ENCODE measurements at regions not wholly inside any gene's neighbourhood (a gene's known extent, or its start where the extent isn't known, plus 50 kb on each side); places are given as distances from the start of the nearest gene placed in this dataset.
"Not testable (repeated sequence)": the region's sequence is repeated elsewhere in the genome, so short reads cannot be mapped to it uniquely, and the experiment has no call there.

DNA sequence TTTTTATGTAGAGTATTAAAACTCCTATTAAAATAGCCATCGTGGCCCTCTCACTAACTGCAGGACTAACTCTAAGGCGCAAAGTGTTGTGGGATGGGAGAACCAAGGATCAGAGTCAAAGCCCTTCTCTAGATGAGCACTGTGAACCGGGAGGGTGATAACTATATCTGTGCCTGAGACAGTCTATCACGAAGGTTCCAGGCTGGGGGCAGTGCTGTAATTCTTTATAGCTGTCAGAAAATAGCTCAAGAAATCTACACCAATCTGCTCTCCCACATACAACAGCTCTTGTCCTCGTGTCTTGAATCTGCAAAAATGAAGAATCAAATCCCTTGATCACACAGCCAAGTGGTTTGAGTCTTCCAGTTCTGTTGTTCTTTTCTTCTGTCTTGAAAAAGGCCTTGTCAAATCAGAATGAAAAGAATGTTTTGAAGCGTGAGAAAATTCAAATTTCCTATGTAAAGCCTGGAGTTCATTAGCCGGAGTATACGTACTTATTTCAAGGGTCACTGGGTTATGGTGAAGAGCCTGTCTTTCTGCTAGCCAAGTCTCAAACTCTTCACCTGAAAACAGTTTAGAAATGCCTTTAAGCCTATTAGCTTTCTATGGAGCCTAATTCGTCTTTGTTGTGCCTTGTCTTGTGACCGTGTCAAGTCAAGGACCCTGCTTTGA lies 185.3 kb upstream of the NECTIN3 start:
- DNase-seq (ENCODE audit: low read depth in 3 of 3), result no peak

DNA sequence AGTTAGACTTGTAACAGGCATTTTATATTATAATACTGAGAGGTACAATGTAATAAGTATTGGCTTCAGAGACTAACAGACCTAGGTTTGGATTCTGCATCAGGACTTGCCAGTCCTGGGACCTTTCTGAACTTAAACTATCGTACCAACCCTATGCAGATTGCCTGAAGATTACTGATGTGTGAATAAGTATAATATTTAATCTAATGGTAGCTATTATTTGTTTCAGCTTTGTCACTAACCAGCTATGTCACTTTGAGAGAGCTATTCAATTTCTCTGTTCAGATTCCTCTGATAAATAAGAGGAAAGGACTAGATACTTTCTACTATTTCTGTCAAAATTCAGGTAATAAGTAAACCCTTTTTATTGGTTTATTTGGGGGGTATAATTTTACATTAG lies 184.4 kb upstream of the NECTIN3 start:
- DNase-seq (ENCODE audit: low read depth in 3 of 3), result no peak

DNA sequence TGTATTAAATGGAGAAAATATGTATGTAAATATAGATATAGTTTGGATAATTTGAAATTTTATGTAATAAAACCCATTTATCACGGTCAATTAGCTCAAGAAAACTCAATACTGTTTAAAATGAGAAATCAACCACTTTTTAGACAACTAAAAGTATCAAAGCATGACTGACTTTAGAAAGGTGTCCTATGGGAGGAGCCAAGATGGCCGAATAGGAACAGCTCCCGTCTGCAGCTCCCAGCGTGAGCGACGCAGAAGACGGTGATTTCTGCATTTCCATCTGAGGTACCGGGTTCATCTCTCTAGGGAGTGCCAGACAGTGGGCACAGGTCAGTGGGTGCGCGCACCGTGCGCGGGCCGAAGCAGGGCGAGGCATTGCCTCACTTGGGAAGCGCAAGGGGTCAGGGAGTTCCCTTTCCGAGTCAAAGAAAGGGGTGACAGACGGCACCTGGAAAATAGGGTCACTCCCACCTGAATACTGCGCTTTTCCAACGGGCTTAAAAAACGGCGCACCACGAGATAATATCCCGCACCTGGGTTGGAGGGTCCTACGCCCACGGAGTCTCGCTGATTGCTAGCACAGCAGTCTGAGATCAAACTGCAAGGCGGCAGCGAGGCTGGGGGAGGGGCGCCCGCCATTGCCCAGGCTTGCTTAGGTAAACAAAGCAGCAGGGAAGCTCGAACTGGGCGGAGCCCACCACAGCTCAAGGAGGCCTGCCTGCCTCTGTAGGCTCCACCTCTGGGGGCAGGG lies 182.8 kb upstream of the NECTIN3 start:
- not testable (repeated sequence) for DNase-seq (ENCODE audit: low read depth in 3 of 3)

DNA sequence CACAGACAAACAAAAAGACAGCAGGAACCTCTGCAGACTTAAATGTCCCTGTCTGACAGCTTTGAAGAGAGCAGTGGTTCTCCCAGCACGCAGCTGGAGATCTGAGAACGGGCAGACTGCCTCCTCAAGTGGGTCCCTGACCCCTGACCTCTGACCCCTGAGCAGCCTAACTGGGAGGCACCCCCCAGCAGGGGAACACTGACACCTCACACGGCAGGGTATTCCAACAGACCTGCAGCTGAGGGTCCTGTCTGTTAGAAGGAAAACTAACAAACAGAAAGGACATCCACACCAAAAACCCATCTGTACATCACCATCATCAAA lies 182.3 kb upstream of the NECTIN3 start:
- DNase-seq (ENCODE audit: low read depth in 3 of 3), result not testable (repeated sequence)

DNA sequence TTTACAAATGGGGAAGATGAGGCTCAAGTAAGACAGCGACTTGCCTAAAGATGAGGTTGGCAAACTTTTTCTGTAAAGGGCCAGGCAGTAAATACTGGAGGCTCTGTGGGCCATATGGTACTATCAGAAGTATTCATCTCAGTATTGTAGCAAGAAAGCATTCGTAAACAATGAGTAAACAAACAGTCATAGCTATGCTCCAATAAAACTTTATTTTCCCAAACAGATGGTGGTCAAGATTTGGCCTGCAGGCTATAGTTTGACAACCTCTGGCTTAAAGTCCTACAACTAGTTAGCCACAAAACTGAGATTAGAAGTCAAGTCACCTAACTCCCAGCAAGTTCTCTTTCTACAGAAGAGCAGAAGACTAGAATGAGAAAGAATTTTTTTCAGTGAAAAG lies 177.0 kb upstream of the NECTIN3 start:
- DNase-seq (ENCODE audit: low read depth in 3 of 3), result no peak

DNA sequence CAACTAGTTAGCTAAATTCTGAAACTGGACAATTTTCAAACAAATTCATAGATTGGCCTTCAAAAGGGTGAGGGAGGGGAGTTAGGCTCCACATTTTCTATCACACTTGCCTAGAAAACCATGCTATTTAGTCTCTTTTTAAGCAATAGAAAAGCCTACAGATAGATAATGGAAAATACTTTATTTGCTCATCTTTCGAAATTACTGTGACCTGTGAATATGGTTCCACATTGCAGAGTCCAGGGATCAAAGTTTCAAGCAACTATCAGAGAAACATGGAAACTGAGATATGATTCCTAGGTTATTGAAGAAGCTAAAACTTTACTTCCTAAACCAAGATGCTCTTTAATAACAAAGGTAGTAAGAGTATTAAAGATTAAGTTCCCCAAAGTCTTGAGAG lies 176.6 kb upstream of the NECTIN3 start:
- no peak for DNase-seq (ENCODE audit: low read depth in 3 of 3)

DNA sequence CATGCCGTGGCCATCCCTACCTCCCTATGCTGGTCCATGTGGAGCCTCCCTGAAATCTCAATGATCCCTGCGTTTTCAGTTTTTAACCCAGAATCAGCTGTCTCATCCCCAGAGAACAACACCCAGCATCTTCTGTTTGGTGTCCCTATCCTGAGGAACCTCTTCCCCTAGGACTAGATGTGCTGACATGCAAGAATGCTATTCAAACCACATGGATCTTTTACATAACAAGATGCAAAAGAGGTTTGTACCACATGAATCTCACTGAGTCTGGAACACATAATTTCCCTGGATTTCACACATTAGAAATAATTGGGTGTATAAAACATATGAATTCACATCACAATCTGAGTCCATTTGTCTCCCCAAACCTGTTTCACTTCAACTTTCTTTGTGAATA lies 174.6 kb upstream of the NECTIN3 start:
- DNase-seq (ENCODE audit: low read depth in 3 of 3), result no peak

DNA sequence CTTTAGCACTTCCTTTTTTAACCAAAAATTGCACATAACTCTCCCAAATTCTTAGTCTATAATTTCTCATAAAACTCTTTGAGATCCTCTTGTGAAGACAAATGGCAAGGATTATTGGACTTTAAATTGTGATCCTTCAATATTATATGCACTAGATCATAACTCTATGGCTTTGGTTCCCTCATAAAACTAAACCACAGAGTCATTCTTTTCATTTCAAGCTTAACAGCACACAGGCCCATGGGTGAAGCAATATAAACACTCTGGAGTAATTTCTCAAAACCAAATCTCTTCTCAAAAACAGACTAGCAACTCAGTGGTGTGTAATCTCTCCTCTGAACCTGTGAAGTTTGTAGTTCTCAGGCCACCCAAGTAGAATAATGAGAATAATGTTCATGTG lies 171.0 kb upstream of the NECTIN3 start:
- DNase-seq (ENCODE audit: low read depth in 3 of 3), result no peak

DNA sequence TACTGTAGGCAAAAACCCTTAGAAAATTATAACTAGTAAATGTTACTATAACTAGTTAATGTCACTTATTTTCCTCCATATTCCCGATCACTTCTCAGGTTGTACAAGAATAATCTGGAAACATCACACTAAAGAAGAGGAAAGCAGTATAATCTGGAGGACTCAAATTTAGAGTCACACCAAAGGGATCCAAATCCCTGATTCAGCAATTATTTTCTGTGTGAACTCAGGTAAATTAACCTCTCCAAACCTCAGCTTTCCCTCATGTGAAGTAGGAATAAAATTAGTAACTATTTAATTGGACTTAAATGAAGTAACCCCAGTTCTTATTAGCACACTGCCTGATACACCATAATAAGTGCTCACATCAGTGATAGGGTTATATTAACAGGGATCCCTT lies 170.1 kb upstream of the NECTIN3 start:
- DNase-seq (ENCODE audit: low read depth in 3 of 3), result no peak

DNA sequence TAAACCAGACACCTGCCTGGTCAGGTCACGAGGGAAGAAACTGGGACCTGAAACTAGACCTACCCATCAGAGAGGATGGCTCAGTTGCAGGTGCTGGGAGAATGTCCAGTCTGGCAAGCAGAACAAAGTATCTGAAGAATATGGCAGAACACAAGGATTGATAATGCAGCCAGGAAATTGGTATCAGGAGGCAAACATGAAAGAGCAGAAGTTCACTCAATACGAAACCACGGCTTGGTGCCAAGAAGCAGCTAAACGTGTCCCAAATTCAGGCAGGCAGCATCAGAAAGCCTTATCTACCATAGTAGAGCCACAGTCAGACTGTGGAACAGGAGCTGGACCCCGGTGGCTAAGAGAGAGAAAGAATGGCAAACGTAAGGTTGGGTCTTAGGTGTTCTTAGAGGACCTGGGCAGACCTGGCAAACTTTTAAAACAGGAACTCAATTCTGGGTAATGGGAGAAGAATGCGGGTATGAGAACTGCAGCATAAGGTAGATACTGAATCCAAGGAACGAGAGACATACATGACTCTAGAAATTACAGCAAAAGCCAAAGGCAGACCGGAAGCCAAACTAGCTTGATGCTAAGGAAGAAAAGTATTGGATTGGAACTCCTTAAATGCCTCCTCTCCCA lies 169.0 kb upstream of the NECTIN3 start:
- DNase-seq (ENCODE audit: low read depth in 3 of 3), result no peak

DNA sequence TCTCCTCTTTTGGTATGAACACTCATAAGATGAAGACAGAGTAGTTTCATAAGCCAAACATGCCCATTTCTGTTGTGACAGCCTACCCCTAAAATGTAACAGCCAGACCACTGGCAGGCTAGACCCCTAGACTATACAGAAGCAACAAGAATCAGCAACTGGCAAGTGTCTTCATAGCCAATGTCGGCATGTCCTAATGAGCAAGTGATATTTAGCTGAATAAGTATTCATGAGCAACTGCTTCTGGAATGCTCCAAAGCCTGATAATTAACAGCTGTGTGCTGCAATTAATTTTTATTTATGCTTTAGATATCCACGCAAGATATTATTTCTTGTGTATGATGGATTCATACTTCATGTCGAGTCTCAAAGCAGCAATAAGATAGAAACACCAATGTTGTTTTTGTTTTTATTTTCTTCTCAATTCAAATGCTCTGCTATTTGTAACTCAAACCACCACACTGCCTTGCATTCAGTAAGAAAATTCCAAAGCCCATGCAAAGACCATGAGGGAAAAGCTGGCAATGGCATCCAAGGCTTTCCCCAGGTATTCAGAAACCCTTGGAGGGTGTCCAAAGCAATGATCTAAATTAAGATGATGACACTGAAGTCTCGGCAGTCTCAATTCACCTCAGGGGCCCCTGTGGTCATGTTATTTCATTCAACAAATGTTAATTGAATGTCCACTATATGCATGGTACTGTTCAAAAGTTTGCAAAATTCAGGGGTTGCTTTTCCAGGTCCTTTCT lies 167.7 kb upstream of the NECTIN3 start:
- DNase-seq (ENCODE audit: low read depth in 3 of 3), result no peak

DNA sequence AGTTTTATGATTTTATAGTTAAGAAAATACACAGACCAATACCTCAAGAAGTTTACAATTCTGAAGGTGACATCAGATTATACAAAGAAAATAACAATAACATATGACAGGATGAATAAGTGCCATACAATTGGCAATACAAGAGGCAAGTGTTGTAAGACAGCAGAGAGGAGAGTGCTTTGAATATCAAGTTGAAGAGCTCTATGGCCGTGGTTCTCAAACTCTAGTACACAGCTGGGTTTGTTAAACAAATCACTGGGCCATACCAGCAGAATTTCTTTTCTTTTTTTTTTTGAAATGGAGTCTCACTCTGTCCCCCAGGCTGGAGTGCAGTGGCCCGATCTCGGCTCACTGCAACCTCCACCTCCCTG lies 167.1 kb upstream of the NECTIN3 start:
- no peak for DNase-seq (ENCODE audit: low read depth in 3 of 3)

DNA sequence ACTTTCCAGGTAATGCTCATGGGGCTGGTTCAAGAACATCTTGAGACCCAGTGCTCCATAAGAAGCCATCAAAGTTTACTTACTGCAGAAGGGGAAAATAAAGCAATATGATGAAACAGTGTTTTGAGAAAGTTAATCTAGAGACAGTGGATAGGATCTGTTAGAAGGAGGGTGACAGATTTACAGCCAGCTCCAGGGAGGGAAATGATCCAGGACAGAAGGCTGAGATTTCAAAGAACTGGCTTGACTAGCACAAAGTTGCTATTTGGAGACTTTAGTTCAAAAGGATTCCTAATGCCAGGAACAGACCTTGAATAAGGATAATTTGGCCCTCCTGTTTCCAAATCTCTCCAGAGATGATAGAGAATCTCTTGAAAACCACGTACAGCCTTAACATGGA lies 166.5 kb upstream of the NECTIN3 start:
- DNase-seq (ENCODE audit: low read depth in 3 of 3), result no peak

DNA sequence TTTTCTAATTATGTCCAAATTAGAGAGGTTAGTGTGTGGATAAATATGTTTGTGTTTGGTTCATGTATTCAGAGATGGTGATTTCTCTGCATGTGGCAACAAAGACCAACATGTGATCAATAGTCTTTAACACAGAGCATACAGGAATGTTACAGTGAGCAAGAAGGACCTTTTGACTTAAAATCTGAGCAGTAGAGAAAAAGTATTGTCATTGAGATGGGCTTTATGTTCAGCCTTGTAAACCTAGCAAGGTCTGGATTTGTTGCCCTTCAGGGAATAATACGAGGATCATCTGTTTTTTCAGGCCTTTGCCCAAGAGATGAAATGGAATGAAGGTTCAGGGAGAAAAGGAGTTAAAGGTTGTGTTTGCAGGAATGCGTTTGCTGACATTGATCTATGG lies 161.8 kb upstream of the NECTIN3 start:
- DNase-seq (ENCODE audit: low read depth in 3 of 3), result no peak

DNA sequence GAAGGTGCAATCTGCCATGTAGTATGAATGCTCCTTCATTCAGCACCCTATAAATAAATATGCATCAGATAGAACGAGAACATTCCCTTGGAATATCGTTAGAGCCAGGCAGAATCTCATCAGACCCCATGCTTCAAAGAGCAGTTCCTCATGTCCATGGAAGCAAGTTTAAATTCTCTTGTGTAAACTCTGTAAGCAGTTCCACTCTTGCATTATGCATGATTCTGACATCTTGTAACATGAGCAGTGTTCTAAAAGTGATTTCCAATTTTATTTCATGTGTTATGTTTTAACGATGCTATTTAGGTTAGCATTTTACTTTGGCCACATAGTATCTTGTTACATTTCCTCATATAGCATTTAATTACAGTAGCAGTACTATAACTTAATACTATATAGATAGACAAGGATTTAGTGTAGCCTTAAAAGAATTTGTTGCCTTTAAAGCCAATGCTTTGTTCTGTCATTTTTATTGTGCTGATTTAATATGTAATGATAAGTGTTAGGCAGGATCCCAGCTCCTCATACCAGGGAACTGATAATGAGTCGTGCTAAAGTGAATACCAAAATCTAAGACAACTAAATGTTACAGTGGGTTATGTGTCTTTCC lies 161.2 kb upstream of the NECTIN3 start:
- DNase-seq (ENCODE audit: low read depth in 3 of 3), result no peak

DNA sequence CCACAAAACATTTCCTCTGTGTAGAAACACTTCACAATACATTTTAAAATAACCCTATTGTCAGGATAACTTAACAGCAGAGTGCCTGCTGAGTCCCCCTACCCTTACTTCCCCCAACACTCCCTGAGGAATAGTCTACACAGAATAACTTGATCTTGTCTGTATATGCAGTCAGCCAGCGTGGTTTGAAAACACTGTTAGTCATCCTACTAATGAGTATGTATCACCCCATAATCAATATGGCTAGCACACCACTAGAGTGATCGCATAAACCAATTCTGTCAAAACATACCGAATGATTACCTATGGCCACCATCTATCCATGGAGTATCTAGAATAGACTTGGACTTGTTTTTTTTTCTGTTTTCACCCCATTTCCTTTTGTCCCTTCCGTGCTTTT lies 152.7 kb upstream of the NECTIN3 start:
- DNase-seq (ENCODE audit: low read depth in 3 of 3), result no peak

DNA sequence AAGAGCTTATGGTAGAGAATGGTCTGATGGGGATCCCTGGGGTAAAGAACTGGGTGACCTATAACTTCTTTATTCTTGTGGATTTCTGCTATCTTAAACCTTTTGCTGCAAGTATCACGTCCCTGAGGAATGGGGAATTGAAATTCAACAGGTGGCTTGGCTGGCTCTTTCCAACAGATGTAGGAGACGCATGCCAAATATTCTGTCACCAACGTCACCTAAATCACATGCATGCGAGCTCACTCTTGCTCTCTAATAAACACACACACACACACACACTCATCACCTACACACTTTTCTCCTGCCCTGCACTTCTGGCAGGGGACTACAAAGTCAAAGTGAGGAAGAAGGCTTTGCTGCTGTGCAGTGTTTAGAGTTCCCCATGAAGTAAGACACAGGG lies 145.8 kb upstream of the NECTIN3 start:
- DNase-seq (ENCODE audit: low read depth in 3 of 3), result no peak

DNA sequence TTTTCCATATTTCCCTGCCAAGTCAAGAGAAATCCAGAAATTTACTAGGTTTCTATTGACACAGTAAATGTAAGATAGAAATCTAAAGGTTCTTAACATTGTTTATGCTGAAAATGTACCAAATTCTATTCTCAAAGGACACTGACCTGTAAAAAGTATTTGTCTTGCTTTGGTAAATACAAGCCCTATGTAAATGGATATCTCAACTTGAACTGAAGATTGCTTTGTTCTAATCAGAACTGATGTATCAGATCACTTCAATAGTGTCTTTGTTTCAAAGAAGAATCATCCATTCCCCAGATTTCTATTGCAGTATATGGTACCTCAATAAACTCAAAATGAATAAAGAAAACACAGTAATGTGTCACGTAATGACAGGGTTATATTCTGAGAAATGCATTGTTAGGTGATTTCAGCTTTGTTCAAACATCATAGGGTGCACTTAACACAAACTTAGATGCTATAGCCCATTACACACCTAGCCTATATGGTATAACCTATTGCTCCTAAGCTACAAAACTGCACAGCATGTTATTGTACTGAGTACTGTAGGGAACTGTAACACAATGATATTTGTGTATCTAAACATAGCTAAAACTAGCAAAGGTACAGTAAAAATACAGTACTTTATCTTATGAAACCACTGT lies 143.5 kb upstream of the NECTIN3 start:
- DNase-seq (ENCODE audit: low read depth in 3 of 3), result no peak

DNA sequence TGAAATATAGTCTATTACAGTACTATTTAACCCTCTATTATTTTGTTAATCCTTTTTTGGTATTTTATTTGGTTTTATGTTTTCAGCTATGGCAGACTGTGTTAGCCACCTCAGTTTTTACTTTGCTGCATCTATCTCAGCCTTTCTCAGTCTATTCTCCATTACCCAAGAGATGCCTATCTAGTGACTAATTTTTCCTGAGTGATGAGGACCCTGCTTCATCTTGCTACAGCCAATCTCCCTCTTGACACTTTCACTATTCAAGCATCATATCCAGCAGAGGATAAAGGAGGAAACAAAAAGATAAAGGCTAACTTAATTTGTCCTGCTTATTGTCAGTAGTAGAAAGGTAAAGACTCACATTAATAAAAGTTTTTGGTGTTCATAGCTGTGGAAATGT lies 141.8 kb upstream of the NECTIN3 start:
- no peak for DNase-seq (ENCODE audit: low read depth in 3 of 3)

DNA sequence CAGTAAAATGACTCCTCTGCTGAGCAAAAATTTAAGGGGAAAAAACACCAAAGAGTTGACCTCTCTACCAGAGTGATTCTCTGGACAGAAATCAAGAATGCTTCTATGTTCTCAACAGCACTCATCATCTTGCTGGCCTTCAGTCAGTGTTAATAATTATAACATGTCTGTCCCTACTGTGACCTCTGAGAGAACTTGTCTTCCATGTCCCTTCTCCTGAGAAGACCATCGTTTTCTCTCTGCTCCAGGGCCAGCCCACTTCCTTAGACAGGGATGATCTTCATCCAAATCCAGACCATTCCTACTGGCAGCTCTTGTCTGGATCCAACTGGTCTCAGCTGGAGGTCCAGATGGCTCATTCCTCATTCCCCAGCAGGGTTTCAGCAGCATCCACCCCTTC lies 139.0 kb upstream of the NECTIN3 start:
- no peak for DNase-seq (ENCODE audit: low read depth in 3 of 3)

DNA sequence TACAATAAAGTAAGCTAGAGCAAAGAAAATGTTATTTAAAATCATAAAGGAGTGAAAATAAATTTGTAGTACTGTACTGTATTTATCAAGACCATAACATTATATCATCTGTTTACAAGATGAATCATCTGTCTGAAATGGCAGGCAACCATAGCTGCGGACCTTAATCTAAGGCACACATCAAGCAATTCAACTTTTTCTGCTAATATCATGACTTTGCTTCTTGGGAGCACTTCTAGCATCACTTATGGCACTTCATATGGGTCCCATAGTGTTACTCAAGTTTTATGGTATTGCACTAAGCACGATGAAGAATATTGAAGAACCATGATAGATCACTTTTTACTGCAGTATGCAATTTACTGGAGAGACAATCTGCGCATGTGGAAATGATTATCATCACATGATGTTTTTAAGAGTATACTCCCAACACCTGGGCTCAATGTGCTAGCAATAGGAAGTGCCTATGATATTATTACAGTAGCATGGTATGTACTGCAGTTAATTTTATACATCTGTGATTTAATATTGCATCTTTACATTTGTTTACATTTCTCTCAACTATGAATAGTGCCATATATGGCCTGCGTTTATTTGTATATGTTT lies 137.7 kb upstream of the NECTIN3 start:
- no peak for DNase-seq (ENCODE audit: low read depth in 3 of 3)
